ENCODE measurements at regions not wholly inside any gene's neighbourhood (a gene's known extent, or its start where the extent isn't known, plus 50 kb on each side); places are given as distances from the start of the nearest gene placed in this dataset.
"Not testable (repeated sequence)": the region's sequence is repeated elsewhere in the genome, so short reads cannot be mapped to it uniquely, and the experiment has no call there.

- DNase-seq = not testable (repeated sequence)
Observed at GRCh38 chr7:32816409-32816948, 75.1 kb downstream of the KBTBD2 start.

- not testable (repeated sequence) for DNase-seq
Observed at GRCh38 chr7:32814779-32815178, 76.8 kb downstream of the KBTBD2 start.

GRCh38 chr7:32809871-32810270 is 81.7 kb downstream of the KBTBD2 start:
- no peak for DNase-seq

- DNase-seq = no peak
Observed at GRCh38 chr7:32809347-32809746, 82.2 kb downstream of the KBTBD2 start.

GRCh38 chr7:32803406-32804141 is 88.0 kb downstream of the KBTBD2 start:
- DNase-seq = no peak

- no peak for DNase-seq
Observed at GRCh38 chr7:32802305-32802910, 89.2 kb downstream of the KBTBD2 start.

GRCh38 chr7:32793053-32793452 is 98.5 kb downstream of the KBTBD2 start:
- not testable (repeated sequence) for DNase-seq

- not testable (repeated sequence) for DNase-seq
Observed at GRCh38 chr7:32790766-32791430, 100.7 kb downstream of the KBTBD2 start.

- DNase-seq = not testable (repeated sequence)
Observed at GRCh38 chr7:32789266-32789665, 102.3 kb downstream of the KBTBD2 start.

- not testable (repeated sequence) for DNase-seq
Observed at GRCh38 chr7:32788174-32788573, 103.4 kb downstream of the KBTBD2 start.

- not testable (repeated sequence) for DNase-seq
Observed at GRCh38 chr7:32785365-32785944, 106.1 kb downstream of the KBTBD2 start.

GRCh38 chr7:32779895-32780294 is 111.7 kb downstream of the KBTBD2 start:
- not testable (repeated sequence) for DNase-seq

- no peak for DNase-seq
Observed at GRCh38 chr7:32779167-32779566, 112.4 kb downstream of the KBTBD2 start.

- DNase-seq = not testable (repeated sequence)
Observed at GRCh38 chr7:32777041-32777666, 114.4 kb downstream of the KBTBD2 start.

- DNase-seq = not testable (repeated sequence)
Observed at GRCh38 chr7:32776318-32776717, 115.2 kb downstream of the KBTBD2 start.

GRCh38 chr7:32775809-32776208 is 115.8 kb downstream of the KBTBD2 start:
- not testable (repeated sequence) for DNase-seq

GRCh38 chr7:32774541-32774951 is 117.0 kb downstream of the KBTBD2 start:
- no peak for DNase-seq

- DNase-seq = not testable (repeated sequence)
Observed at GRCh38 chr7:32768866-32769510, 122.6 kb downstream of the KBTBD2 start.

GRCh38 chr7:32768338-32768737 is 123.2 kb downstream of the KBTBD2 start:
- DNase-seq = not testable (repeated sequence)

GRCh38 chr7:32765649-32766251 is 125.8 kb downstream of the KBTBD2 start:
- peak; percentile 12 for DNase-seq

- no peak for DNase-seq
Observed at GRCh38 chr7:32765185-32765584, 126.4 kb downstream of the KBTBD2 start.

GRCh38 chr7:32762925-32763293 is 128.7 kb downstream of the KBTBD2 start:
- DNase-seq = no peak
